Neural progenitor cell (in vitro differentiated cells): ENCODE measurements at regions not wholly inside any gene's neighbourhood (a gene's known extent, or its start where the extent isn't known, plus 50 kb on each side); places are given as distances from the start of the nearest gene placed in this dataset.

ENCODE experiments used
- EZH2 ChIP-seq: fragments of 200-600 bp; sonication (generic); IDR thresholded peaks from 2 replicates; pipeline ENCODE4 v1.6.1; 2017; ENCODE audit warnings: antibody characterized with exemption, mild to moderate bottlenecking, moderate library complexity
- EZH2phosphoT487 ChIP-seq: fragments of 200-600 bp; sonication (generic); IDR thresholded peaks from 2 replicates; pipeline ENCODE4 v1.6.1; 2017; ENCODE audit warnings: antibody characterized with exemption
- TF ChIP-seq, protein P1 (sequence below): fragments of 200-600 bp; sonication (generic); IDR thresholded peaks from 2 replicates; pipeline ENCODE4 v1.5.1; 2017; ENCODE audit warnings: antibody characterized with exemption, mild to moderate bottlenecking

DNA sequence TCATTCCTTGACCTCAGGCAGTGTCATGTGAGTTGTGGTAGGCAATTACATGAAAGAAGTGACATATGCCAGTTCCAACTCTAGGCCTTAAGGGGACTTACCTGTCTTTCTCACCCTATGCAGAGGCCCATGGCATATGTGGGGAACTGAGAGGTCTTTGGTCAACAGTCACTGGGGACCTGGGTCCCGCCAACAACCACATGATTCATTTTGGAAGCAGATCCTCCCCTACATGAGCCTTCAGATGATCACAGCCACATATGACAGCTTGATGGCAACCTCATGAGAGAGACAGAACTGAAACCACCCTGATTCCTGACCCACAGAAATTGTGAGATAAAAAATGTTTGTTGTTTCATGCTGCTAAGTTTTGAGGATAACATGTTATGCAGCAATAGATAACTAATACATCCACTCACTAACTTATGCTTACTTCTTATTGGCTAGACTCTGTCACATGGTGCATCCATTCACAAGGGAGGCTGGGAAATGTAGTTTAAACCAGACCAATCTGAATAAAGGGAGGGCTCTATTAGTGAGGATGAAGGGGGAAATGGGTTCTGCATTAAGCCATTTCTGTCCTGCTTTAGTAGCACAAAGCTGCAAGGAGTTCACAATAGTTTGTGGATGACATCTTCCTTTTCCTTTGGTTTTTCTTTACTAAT is 298.2 kb downstream of the HAPSTR1 start:
- TF ChIP-seq, protein P1, sequence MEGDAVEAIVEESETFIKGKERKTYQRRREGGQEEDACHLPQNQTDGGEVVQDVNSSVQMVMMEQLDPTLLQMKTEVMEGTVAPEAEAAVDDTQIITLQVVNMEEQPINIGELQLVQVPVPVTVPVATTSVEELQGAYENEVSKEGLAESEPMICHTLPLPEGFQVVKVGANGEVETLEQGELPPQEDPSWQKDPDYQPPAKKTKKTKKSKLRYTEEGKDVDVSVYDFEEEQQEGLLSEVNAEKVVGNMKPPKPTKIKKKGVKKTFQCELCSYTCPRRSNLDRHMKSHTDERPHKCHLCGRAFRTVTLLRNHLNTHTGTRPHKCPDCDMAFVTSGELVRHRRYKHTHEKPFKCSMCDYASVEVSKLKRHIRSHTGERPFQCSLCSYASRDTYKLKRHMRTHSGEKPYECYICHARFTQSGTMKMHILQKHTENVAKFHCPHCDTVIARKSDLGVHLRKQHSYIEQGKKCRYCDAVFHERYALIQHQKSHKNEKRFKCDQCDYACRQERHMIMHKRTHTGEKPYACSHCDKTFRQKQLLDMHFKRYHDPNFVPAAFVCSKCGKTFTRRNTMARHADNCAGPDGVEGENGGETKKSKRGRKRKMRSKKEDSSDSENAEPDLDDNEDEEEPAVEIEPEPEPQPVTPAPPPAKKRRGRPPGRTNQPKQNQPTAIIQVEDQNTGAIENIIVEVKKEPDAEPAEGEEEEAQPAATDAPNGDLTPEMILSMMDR, result no peak
- TF ChIP-seq EZH2, result no peak
- TF ChIP-seq EZH2phosphoT487, result no peak
